ENCODE measurements at regions not wholly inside any gene's neighbourhood (a gene's known extent, or its start where the extent isn't known, plus 50 kb on each side); places are given as distances from the start of the nearest gene placed in this dataset.
"Not testable (repeated sequence)": the region's sequence is repeated elsewhere in the genome, so short reads cannot be mapped to it uniquely, and the experiment has no call there.

DNA sequence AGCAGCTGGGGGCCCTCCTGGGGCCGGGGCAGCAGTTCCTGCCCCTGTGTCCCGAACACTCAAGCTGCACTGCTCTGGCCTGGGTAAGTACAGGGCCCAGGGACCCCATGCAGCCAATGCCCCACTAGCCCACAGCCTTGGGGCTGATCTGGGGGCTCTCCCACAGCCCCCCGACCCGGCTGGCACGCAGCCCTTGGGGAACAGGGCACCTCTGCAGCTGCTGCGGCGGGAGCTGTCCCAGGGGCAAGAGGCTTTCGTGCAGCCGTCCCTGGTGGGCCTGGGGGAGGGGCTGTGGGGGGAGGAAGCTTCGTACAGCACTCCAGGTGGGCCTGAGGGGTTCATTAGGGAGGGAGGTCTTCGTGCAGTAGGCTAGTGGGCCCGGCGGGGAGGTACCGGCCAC is 186.9 kb downstream of the IGLL1 start:
- POLR2A ChIA-PET, result not testable (repeated sequence)
- H3K4me1 ChIP-seq (ENCODE audit: control extremely low read depth in 1 of 4, control insufficient read depth in 4 of 4, insufficient read depth in 4 of 4, low read length in 3 of 4), result peaks cover 0 to 10% (median 9%) of the 10 kb centered on the region in 4 experiments

DNA sequence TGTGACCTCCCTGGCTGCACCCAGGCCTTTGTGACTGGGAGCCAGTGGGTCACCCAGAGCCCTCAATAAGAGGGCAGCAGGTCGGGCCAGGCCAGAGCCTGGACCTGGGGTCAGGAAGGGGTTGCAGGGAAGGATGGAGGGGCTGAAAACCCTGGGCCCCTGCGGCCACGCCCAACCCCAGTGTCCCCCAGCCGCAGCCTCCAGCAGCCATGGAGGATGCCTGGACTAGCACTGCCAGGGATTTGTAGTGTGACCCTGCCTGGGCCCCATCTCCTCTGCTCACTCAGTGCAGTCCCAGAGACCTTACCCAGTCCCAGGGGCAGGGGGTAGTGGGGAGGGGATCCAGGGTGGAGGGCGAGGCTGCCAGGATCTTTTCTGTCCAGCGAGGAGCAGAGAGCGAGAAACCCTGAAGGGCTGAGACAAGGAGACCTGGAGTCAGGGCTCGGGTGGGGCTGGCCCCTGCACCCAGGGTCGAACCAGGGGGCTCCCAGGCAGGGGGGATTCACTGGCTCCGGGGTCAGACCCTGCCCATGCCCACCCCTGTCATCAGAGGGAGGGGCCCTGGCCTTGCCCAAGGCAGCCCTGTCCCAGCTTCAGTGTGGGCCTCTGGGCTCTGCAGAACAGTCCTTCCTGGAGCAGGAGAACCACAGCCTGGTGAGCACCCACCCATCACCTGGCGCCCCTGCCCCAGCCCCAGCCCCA is 187.5 kb downstream of the IGLL1 start:
- ChIA-PET CTCF (no interaction called here), POLR2A (no interaction called here)
- Histone ChIP-seq H3K27me3 (replicated peaks in 2 of 5; ENCODE audit: control insufficient read depth in 4 of 5, insufficient read depth in 5 of 5, low read length in 4 of 5) (no peaks in the 10 kb centered on the region), H3K36me3 (ENCODE audit: control insufficient read depth in 4 of 4, insufficient read depth in 4 of 4, low read length in 3 of 4) (no peaks in the 10 kb centered on the region), H3K4me1 (ENCODE audit: control extremely low read depth in 1 of 4, control insufficient read depth in 4 of 4, insufficient read depth in 4 of 4, low read length in 3 of 4) (peaks cover 0 to 10% (median 9%) of the 10 kb centered on the region in 4 experiments), H3K27ac (ENCODE audit: insufficient read depth in 1 of 2, low read depth in 1 of 2, low read length in 2 of 2, poor library complexity in 1 of 2, severe bottlenecking in 2 of 2) (no peak overlapping the region), H3K4me3 (ENCODE audit: control insufficient read depth in 1 of 7, extremely low read depth in 1 of 7, insufficient read depth in 4 of 7, low read depth in 2 of 7, low read length in 6 of 7) (no peak overlapping the region), H3K9me3 (ENCODE audit: control extremely low read depth in 1 of 5, control insufficient read depth in 4 of 5, insufficient read depth in 2 of 5, low read depth in 1 of 5, low read length in 4 of 5) (no peaks in the 10 kb centered on the region)
- no peak for DNase-seq
- WGBS (ENCODE audit: insufficient coverage), result 88% methylated on average over 9 of the region's 11 CpGs

More for the DNA sequence above, 186.9 kb downstream of the IGLL1 start:
- CTCF ChIA-PET; H3K27ac ChIP-seq (ENCODE audit: insufficient read depth in 1 of 2, low read depth in 1 of 2, low read length in 2 of 2, poor library complexity in 1 of 2, severe bottlenecking in 2 of 2); H3K27me3 ChIP-seq (replicated peaks in 2 of 5; ENCODE audit: control insufficient read depth in 4 of 5, insufficient read depth in 5 of 5, low read length in 4 of 5); H3K9me3 ChIP-seq (ENCODE audit: control extremely low read depth in 1 of 5, control insufficient read depth in 4 of 5, insufficient read depth in 2 of 5, low read depth in 1 of 5, low read length in 4 of 5); H3K36me3 ChIP-seq (ENCODE audit: control insufficient read depth in 4 of 4, insufficient read depth in 4 of 4, low read length in 3 of 4); DNase-seq; H3K4me3 ChIP-seq (ENCODE audit: control insufficient read depth in 1 of 7, extremely low read depth in 1 of 7, insufficient read depth in 4 of 7, low read depth in 2 of 7, low read length in 6 of 7): not testable (repeated sequence)
- 76% methylated on average over 6 of the region's 14 CpGs for WGBS (ENCODE audit: insufficient coverage)

DNA sequence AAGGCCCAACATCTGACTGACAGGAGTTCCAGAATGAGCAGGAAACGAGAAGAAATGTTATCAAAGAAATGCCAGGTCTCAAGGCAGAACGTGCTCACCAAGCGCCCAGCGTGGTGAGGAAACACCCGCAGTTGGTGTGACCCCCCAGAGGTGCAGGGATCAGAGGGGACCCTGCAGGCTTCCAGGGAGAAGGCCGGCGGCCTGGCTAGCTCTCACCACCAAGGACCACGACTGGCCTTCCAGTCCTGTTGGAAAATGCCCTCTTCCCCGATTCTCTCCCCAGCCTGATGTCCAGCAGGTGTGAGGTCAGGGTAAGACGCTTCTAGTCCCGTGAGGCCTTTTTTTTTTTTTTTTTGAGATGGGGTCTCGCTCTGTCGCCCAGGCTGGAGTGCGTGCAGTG is 189.1 kb downstream of the IGLL1 start:
- Histone ChIP-seq H3K27ac (ENCODE audit: insufficient read depth in 1 of 2, low read depth in 1 of 2, low read length in 2 of 2, poor library complexity in 1 of 2, severe bottlenecking in 2 of 2) (no peak overlapping the region), H3K9me3 (ENCODE audit: control extremely low read depth in 1 of 5, control insufficient read depth in 4 of 5, insufficient read depth in 2 of 5, low read depth in 1 of 5, low read length in 4 of 5) (no peaks in the 10 kb centered on the region), H3K36me3 (ENCODE audit: control insufficient read depth in 4 of 4, insufficient read depth in 4 of 4, low read length in 3 of 4) (no peaks in the 10 kb centered on the region), H3K4me1 (ENCODE audit: control extremely low read depth in 1 of 4, control insufficient read depth in 4 of 4, insufficient read depth in 4 of 4, low read length in 3 of 4) (peaks cover 0 to 9% (median 8%) of the 10 kb centered on the region in 4 experiments), H3K27me3 (replicated peaks in 2 of 5; ENCODE audit: control insufficient read depth in 4 of 5, insufficient read depth in 5 of 5, low read length in 4 of 5) (no peaks in the 10 kb centered on the region), H3K4me3 (ENCODE audit: control insufficient read depth in 1 of 7, extremely low read depth in 1 of 7, insufficient read depth in 4 of 7, low read depth in 2 of 7, low read length in 6 of 7) (no peak overlapping the region)
- 88% methylated on average over 11 of the region's 14 CpGs for WGBS (ENCODE audit: insufficient coverage)
- ChIA-PET POLR2A (no interaction called here), CTCF (interaction anchor here (1.3 kb wide), 1 partner anchor 16 kb away, joined by 3 read pairs; no protein-coding TSS in a partner anchor)
- DNase-seq, result no peak

DNA sequence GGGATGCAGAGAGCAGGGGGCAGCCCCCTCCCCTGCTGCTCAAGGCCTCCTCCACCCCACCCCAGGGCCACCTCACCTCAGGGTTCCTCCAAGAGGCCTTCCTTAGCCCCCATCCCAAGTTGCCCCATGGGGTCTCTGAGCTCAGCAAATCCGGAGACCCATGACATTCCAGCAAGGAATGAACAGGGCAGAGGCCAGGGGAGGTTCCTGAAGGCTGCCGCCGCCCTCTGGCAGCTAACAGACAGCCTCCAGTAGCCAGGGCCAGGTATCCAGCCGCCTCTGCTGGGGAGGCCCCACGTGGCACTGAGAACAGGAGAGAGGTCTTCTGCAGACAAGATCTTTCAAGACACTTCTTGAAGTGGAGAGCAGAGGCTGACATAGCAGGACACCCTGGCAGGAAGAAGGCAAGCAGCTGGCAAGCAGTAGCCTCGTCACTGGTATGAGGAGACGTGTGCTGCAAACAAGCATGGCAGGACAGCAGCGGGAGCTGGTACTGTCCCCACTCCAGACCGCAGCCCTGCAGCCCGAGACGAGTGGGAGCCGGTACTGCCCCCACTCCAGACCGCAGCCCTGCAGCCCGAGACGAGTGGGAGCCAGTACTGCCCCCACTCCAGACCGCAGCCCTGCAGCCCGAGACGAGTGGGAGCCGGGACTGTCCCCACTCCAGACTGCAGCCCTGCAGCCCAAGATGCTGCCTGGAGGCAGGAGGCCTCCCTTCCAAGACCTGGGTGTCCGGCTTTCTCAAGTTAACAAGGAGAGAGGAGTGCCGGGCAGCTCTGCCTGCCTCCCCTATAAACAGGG is 190.6 kb downstream of the IGLL1 start:
- Histone ChIP-seq H3K4me3 (ENCODE audit: control insufficient read depth in 1 of 7, extremely low read depth in 1 of 7, insufficient read depth in 4 of 7, low read depth in 2 of 7, low read length in 6 of 7) (no peak overlapping the region), H3K36me3 (ENCODE audit: control insufficient read depth in 4 of 4, insufficient read depth in 4 of 4, low read length in 3 of 4) (no peaks in the 10 kb centered on the region), H3K9me3 (ENCODE audit: control extremely low read depth in 1 of 5, control insufficient read depth in 4 of 5, insufficient read depth in 2 of 5, low read depth in 1 of 5, low read length in 4 of 5) (no peaks in the 10 kb centered on the region), H3K4me1 (ENCODE audit: control extremely low read depth in 1 of 4, control insufficient read depth in 4 of 4, insufficient read depth in 4 of 4, low read length in 3 of 4) (peaks cover 0 to 14% (median 10%) of the 10 kb centered on the region in 4 experiments), H3K27ac (ENCODE audit: insufficient read depth in 1 of 2, low read depth in 1 of 2, low read length in 2 of 2, poor library complexity in 1 of 2, severe bottlenecking in 2 of 2) (no peak overlapping the region), H3K27me3 (replicated peaks in 2 of 5; ENCODE audit: control insufficient read depth in 4 of 5, insufficient read depth in 5 of 5, low read length in 4 of 5) (no peaks in the 10 kb centered on the region)
- WGBS (ENCODE audit: insufficient coverage), result 99% methylated on average over 13 of the region's 21 CpGs
- ChIA-PET CTCF (interaction anchor here (1.3 kb wide), 1 partner anchor 15 kb away, joined by 3 read pairs; no protein-coding TSS in a partner anchor), POLR2A (no interaction called here)
- DNase-seq, result no peak

DNA sequence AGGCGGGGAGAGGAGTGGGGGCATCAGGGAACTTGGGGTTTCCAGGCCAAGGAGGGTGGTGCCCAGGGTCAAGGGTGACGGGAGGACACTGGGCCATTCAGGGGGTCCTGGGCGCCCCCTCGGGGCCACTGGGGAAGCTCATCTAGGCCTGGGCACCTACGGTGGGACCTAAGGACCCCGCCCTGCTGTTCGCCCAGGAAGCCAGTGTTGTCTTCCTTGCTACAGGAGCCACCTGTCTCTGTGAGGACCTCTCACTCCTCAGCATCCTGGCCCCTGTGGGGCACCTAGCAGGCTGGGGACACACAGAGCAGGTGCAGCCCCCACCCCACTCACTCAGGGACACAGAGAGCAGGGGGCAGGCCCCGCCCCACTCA is 191.6 kb downstream of the IGLL1 start:
- H3K36me3 ChIP-seq (ENCODE audit: control insufficient read depth in 4 of 4, insufficient read depth in 4 of 4, low read length in 3 of 4), result no peaks in the 10 kb centered on the region
- ChIA-PET CTCF (interaction anchor here (1.5 kb wide), 1 partner anchor 12 kb away, joined by 3 read pairs; no protein-coding TSS in a partner anchor), POLR2A (no interaction called here)
- H3K9me3 ChIP-seq (ENCODE audit: control extremely low read depth in 1 of 5, control insufficient read depth in 4 of 5, insufficient read depth in 2 of 5, low read depth in 1 of 5, low read length in 4 of 5), result no peaks in the 10 kb centered on the region
- no peak overlapping the region for H3K4me3 ChIP-seq (ENCODE audit: control insufficient read depth in 1 of 7, extremely low read depth in 1 of 7, insufficient read depth in 4 of 7, low read depth in 2 of 7, low read length in 6 of 7)
- no peak for DNase-seq
- H3K27ac ChIP-seq (ENCODE audit: insufficient read depth in 1 of 2, low read depth in 1 of 2, low read length in 2 of 2, poor library complexity in 1 of 2, severe bottlenecking in 2 of 2), result no peak overlapping the region
- peaks cover 0 to 24% (median 19%) of the 10 kb centered on the region in 4 experiments for H3K4me1 ChIP-seq (ENCODE audit: control extremely low read depth in 1 of 4, control insufficient read depth in 4 of 4, insufficient read depth in 4 of 4, low read length in 3 of 4)
- WGBS (ENCODE audit: insufficient coverage), result 95% methylated on average over 6 of the region's 8 CpGs
- no peaks in the 10 kb centered on the region for H3K27me3 ChIP-seq (replicated peaks in 2 of 5; ENCODE audit: control insufficient read depth in 4 of 5, insufficient read depth in 5 of 5, low read length in 4 of 5)

DNA sequence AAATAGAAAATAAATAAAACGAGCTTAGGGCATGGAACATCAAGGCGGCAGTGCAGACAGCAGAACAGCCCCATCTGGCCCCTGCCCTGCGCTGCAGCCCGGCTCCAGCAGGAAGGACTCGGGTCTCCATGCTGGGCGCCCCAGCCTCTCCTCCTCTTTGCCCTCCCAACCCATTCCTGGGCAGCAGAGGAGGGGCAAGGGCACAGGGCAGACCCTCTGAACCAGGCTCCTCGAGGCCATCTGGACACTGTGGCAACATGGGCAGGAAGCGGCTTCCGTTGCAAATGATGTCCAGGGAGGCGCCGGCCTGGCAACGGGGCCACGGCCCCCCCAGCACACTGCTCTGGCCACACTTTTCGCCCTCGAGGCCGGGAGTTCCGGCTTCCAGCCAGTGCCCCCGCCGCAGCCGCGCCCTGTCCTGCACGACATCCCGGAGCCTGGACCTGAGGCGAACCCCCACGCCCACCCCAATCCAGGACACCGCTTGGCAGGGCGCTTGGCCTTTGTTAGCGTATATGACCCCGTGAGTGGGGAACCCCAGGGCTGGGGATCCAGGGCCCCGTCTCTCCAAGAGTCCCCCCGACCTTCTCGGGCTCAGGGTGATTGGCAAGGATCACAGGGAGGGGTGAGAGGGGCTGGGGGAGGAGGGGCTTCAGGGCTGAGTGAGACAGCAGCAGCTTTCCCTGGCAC is 192.1 kb downstream of the IGLL1 start:
- WGBS (ENCODE audit: insufficient coverage), result 83% methylated on average over 20 of the region's 32 CpGs
- no peak overlapping the region for H3K4me3 ChIP-seq (ENCODE audit: control insufficient read depth in 1 of 7, extremely low read depth in 1 of 7, insufficient read depth in 4 of 7, low read depth in 2 of 7, low read length in 6 of 7)
- ChIA-PET CTCF (interaction anchor here (0.7 to 1.5 kb wide), 4 partner anchors 11 to 203 kb away, joined by 3 read pairs; no protein-coding TSS in a partner anchor), POLR2A (no interaction called here)
- DNase-seq, result no peak
- no peak overlapping the region for H3K27ac ChIP-seq (ENCODE audit: insufficient read depth in 1 of 2, low read depth in 1 of 2, low read length in 2 of 2, poor library complexity in 1 of 2, severe bottlenecking in 2 of 2)
- peaks cover 0 to 29% (median 22%) of the 10 kb centered on the region in 4 experiments for H3K4me1 ChIP-seq (ENCODE audit: control extremely low read depth in 1 of 4, control insufficient read depth in 4 of 4, insufficient read depth in 4 of 4, low read length in 3 of 4)
- no peaks in the 10 kb centered on the region for H3K27me3 ChIP-seq (replicated peaks in 2 of 5; ENCODE audit: control insufficient read depth in 4 of 5, insufficient read depth in 5 of 5, low read length in 4 of 5)
- no peaks in the 10 kb centered on the region for H3K9me3 ChIP-seq (ENCODE audit: control extremely low read depth in 1 of 5, control insufficient read depth in 4 of 5, insufficient read depth in 2 of 5, low read depth in 1 of 5, low read length in 4 of 5)
- H3K36me3 ChIP-seq (ENCODE audit: control insufficient read depth in 4 of 4, insufficient read depth in 4 of 4, low read length in 3 of 4), result no peaks in the 10 kb centered on the region

Data from common myeloid progenitor, CD34-positive (primary cell).